HG02798 (cell line): ENCODE measurements at regions not wholly inside any gene's neighbourhood (a gene's known extent, or its start where the extent isn't known, plus 50 kb on each side); places are given as distances from the start of the nearest gene placed in this dataset.
"Not testable (repeated sequence)": the region's sequence is repeated elsewhere in the genome, so short reads cannot be mapped to it uniquely, and the experiment has no call there.

Source experiments
- ATAC-seq: cut with Tn5 transposase; IDR thresholded peaks from one replicate; pipeline ENCODE4 v1.9.1; 2021; ENCODE audit warnings: mild to moderate bottlenecking; ENCODE audit not compliant: unreplicated experiment, poor library complexity

DNA sequence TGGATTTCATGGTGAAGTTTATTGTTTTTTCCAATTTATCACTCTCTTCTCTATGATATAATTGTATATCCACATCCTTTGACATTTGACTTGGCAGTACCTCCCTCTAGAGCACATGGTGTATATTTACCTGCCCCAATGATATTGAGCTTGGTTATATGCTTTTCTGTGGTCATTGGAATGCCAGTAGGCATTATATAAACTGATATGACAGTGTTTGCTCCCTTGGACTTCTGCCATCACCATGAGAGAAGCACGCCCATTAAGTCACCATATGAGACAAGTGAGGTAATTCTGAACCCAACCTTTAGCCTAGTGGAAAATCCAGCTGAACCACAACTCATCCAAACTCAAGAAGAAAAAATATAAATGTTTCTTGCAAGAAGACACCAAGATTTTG is 2761.5 kb downstream of the ARAP2 start:
- no peak for ATAC-seq

- no peak for ATAC-seq
Measured at GRCh38 chr4:33485111-33485510, 2759.2 kb downstream of the ARAP2 start.

- no peak for ATAC-seq
Measured at GRCh38 chr4:33493231-33493630, 2751.1 kb downstream of the ARAP2 start.

- ATAC-seq: no peak
Measured at GRCh38 chr4:33494150-33494549, 2750.2 kb downstream of the ARAP2 start.

GRCh38 chr4:33501587-33501986 is 2742.7 kb downstream of the ARAP2 start:
- not testable (repeated sequence) for ATAC-seq

GRCh38 chr4:33512397-33512796 is 2731.9 kb downstream of the ARAP2 start:
- ATAC-seq: peak; percentile 49

- no peak for ATAC-seq
Measured at GRCh38 chr4:33518856-33519255, 2725.5 kb downstream of the ARAP2 start.

- no peak for ATAC-seq
Measured at GRCh38 chr4:33532821-33533220, 2711.5 kb downstream of the ARAP2 start.

DNA sequence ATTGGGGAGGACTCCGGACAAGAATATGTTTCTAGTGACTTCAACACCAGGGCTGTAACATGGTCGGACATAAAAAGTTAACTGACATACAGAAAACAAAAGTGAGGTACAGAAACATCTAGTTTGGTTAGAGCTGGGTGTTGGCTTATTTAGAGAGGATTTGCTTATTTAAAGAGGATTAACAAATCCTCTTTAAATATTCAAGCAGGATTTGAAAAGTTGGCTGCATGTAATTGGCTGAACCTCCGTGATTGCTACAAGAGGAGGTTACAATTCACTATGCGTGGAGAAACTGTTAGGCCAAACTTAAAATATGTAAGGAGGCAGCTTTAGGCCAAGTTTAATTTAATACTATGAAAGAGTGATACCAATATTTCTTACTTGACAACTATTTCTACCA is 2707.4 kb downstream of the ARAP2 start:
- no peak for ATAC-seq

- ATAC-seq: no peak
Measured at GRCh38 chr4:33537527-33537926, 2706.8 kb downstream of the ARAP2 start.

DNA sequence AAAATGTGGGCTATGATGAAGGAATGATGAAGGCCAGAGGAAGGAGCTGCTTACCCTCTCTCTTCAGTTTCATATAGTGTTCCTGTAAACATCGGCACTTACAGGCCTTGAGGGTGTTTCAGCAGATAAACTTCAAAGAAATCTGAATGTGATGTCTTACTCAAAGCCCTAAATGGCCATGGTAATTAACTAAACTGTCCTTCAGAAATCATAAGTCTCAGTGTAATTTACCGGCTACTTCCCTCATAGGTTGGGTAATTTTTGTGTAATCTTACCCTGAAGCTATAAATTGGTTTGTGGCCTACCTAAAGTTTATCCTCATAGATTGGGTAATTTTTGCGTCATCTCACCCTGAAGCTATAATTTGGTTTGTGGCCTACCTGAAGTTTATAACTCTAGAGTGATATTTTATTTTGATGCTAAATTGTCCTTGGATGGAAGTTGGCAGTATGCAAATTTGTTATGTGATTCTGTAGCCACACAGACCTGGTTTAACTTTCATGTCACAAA is 2700.3 kb downstream of the ARAP2 start:
- no peak for ATAC-seq

- no peak for ATAC-seq
Measured at GRCh38 chr4:33551244-33551643, 2693.1 kb downstream of the ARAP2 start.

GRCh38 chr4:33561259-33561658 is 2683.1 kb downstream of the ARAP2 start:
- ATAC-seq: no peak

- ATAC-seq: no peak
Measured at GRCh38 chr4:33566649-33567048, 2677.7 kb downstream of the ARAP2 start.

- ATAC-seq: no peak
Measured at GRCh38 chr4:33577791-33578190, 2666.5 kb downstream of the ARAP2 start.

DNA sequence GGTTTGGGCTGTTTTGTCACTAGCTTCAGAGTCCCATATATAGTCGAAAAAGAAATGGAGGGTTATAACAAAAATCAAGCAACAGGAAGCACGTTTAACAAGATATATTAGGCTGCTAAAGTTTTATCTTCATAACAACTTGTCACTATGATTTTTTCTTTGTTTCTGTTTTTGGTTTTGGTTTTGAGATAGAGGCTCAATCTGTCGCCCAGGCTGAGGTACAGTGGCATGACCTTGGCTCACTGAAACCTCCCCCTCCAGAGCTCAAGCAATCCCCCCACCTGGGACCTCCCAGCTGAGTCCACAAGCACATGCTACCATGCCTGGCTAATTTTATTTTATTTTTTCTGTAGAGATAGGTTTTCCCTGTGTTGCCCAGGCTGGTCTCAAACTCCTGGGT is 2664.4 kb downstream of the ARAP2 start:
- ATAC-seq: no peak

- ATAC-seq: no peak
Measured at GRCh38 chr4:33592701-33593100, 2651.6 kb downstream of the ARAP2 start.

GRCh38 chr4:33606951-33607350 is 2637.4 kb downstream of the ARAP2 start:
- no peak for ATAC-seq

- ATAC-seq: no peak
Measured at GRCh38 chr4:33616121-33616520, 2628.2 kb downstream of the ARAP2 start.

DNA sequence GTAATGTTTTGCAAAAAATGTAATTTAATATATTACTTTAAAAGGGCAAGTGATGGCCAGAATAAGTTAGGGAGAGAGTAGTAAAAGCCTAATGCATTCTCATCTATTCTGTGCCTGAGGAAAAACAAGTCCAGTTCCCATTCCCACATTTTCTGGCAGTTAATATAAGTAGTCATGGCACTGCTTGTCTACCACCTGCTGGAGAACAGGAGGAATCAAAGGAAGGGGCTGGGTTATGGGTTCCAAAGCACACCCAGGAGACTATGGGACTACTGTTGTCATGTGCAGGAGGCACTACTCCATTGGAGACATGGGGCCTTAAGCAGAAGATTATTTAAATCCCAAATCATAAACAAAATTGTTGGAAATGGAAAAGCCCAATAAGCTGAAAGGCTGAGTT is 2618.6 kb downstream of the ARAP2 start:
- ATAC-seq: no peak

GRCh38 chr4:33626221-33626620 is 2618.1 kb downstream of the ARAP2 start:
- ATAC-seq: no peak

DNA sequence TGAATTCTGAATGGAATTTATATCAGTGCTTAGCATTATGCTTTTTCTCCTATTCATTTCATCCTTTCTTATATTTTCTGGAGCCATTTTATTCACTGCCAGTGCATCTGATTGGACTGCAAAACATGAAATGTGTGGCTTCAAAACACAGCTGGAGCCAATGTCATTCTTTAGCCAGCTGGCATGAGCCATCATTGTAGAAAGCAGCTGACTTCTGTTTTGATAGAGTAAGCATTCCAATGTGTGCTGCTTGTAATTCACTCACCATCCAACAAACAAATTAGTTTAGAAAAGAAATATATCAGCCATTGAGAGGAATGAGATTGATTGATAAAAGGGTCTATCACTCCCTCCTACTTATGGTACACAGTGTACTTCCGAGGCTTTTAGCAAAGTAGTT is 2616.0 kb downstream of the ARAP2 start:
- ATAC-seq: no peak

- ATAC-seq: no peak
Measured at GRCh38 chr4:33649015-33649414, 2595.3 kb downstream of the ARAP2 start.
